ENCODE measurements at regions not wholly inside any gene's neighbourhood (a gene's known extent, or its start where the extent isn't known, plus 50 kb on each side); places are given as distances from the start of the nearest gene placed in this dataset.

DNA sequence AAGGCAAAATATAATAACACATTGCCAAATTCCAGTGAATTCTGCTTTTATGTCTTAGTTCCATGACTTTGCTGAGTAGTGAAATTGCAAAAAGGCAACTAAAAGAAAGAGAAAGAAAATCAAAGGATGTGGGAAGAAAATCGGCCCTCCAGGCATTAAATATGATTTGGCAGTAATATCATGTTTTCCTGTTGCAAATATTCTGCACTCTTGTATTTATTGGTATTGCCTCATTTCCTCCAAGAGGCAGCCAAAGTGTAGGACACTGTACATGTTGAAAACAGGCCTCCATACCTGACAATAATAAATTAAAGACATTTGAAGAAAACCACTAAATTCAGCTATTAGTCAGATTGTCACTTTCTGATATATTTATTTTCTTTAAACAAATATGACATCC is 460.0 kb upstream of the NOX3 start:
- TF ChIP-seq EZH2 (IDR thresholded peaks at IDR 0.05; ENCODE audit: insufficient read depth, poor library complexity, severe bottlenecking) (no peak), EZH2phosphoT487 (IDR thresholded peaks at IDR 0.05; ENCODE audit: insufficient read depth, low read depth) (no peak)

Data from GM23248 (cell line).